ENCODE measurements at regions not wholly inside any gene's neighbourhood (a gene's known extent, or its start where the extent isn't known, plus 50 kb on each side); places are given as distances from the start of the nearest gene placed in this dataset.

DNA sequence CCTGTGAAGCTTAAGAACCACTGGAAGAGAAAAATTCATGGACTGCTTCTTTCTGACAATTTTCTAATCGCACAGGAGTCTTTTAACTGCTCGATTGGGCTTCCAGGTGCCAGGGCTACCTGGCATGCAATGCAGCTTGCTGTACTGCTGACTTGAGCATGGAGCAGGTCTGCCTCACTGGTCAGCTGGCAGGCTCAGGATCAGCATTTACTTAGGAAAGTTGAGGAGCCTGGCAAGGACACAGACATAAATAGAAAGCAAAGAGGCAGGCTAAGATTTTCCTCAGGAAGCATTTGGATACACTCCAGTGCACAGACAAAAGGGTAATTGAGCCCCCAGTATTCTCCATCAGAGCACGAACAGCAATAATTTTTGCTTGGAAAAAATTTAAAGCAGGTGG lies 163.5 kb downstream of the CSNK2A3 start:
- no peak for TF ChIP-seq CTCF (conservative IDR thresholded peaks at IDR 0.05; ENCODE audit: low read depth, low read length)
- no peak for TF ChIP-seq EZH2 (IDR thresholded peaks at IDR 0.05; ENCODE audit: borderline replicate concordance, low read depth, low read length, poor library complexity, severe bottlenecking)

All from A673 (cell line).